ENCODE measurements at regions not wholly inside any gene's neighbourhood (a gene's known extent, or its start where the extent isn't known, plus 50 kb on each side); places are given as distances from the start of the nearest gene placed in this dataset.
A peak's percentile ranks its signal among the peaks of the same experiment; 100 is the strongest.

GRCh38 chr6:122297010-122297409, 102.4 kb upstream of the HSF2 start:
- WGBS, 3 donors = 88 to 94% (median 93%) methylated on average over 2 of the region's 2 CpGs

GRCh38 chr6:122302067-122302466, 97.4 kb upstream of the HSF2 start:
- 15 to 61% (median 43%) methylated on average over 2 of the region's 2 CpGs for WGBS, 3 donors
- Histone ChIP-seq H3K4me3 (ENCODE audit: low read depth in 1 of 3, low read length in 3 of 3) (no peak overlapping the region), H3K4me1 (ENCODE audit: control insufficient read depth in 3 of 3, insufficient read depth in 2 of 3, low read depth in 1 of 3, low read length in 2 of 3) (peaks cover 0 to 14% (median 2%) of the 10 kb centered on the region in 3 donors), H3K27ac (ENCODE audit: low read depth in 1 of 3, low read length in 2 of 3) (peak overlapping the region in 1 of 3 donors; percentile 39), H3K36me3 (ENCODE audit: control insufficient read depth in 3 of 3, insufficient read depth in 2 of 3, low read depth in 1 of 3, low read length in 3 of 3) (no peaks in the 10 kb centered on the region), H3K27me3 (ENCODE audit: control insufficient read depth in 3 of 3, insufficient read depth in 3 of 3, low read length in 3 of 3) (no peaks in the 10 kb centered on the region), H3K9me3 (ENCODE audit: control insufficient read depth in 2 of 2, insufficient read depth in 1 of 2, low read depth in 1 of 2, low read length in 1 of 2) (peaks cover 0 to 4% of the 10 kb centered on the region in 2 donors)
- no peak for FAIRE-seq
- DNase-seq = peak; percentile 59 to 60

More at GRCh38 chr6:122297010-122297409, 102.4 kb upstream of the HSF2 start:
- H3K27me3 ChIP-seq (ENCODE audit: control insufficient read depth in 3 of 3, insufficient read depth in 3 of 3, low read length in 3 of 3) = no peaks in the 10 kb centered on the region
- H3K4me3 ChIP-seq (ENCODE audit: low read depth in 1 of 3, low read length in 3 of 3) = no peak overlapping the region
- H3K4me1 ChIP-seq (ENCODE audit: control insufficient read depth in 3 of 3, insufficient read depth in 2 of 3, low read depth in 1 of 3, low read length in 2 of 3) = peaks cover 0 to 3% (median 0%) of the 10 kb centered on the region in 3 donors
- no peak for DNase-seq
- no peak overlapping the region for H3K27ac ChIP-seq (ENCODE audit: low read depth in 1 of 3, low read length in 2 of 3)
- no peaks in the 10 kb centered on the region for H3K9me3 ChIP-seq (ENCODE audit: control insufficient read depth in 2 of 2, insufficient read depth in 1 of 2, low read depth in 1 of 2, low read length in 1 of 2)
- no peaks in the 10 kb centered on the region for H3K36me3 ChIP-seq (ENCODE audit: control insufficient read depth in 3 of 3, insufficient read depth in 2 of 3, low read depth in 1 of 3, low read length in 3 of 3)
- no peak for FAIRE-seq

- Histone ChIP-seq H3K27me3 (ENCODE audit: control insufficient read depth in 3 of 3, insufficient read depth in 3 of 3, low read length in 3 of 3) (no peaks in the 10 kb centered on the region), H3K4me1 (ENCODE audit: control insufficient read depth in 3 of 3, insufficient read depth in 2 of 3, low read depth in 1 of 3, low read length in 2 of 3) (peaks cover 0 to 8% (median 0%) of the 10 kb centered on the region in 3 donors), H3K4me3 (ENCODE audit: low read depth in 1 of 3, low read length in 3 of 3) (no peak overlapping the region), H3K9me3 (ENCODE audit: control insufficient read depth in 2 of 2, insufficient read depth in 1 of 2, low read depth in 1 of 2, low read length in 1 of 2) (peaks cover 0 to 14% of the 10 kb centered on the region in 2 donors), H3K36me3 (ENCODE audit: control insufficient read depth in 3 of 3, insufficient read depth in 2 of 3, low read depth in 1 of 3, low read length in 3 of 3) (no peaks in the 10 kb centered on the region), H3K27ac (ENCODE audit: low read depth in 1 of 3, low read length in 2 of 3) (no peak overlapping the region)
- WGBS, 3 donors = 82 to 84% (median 83%) methylated on average over 3 of the region's 3 CpGs
- FAIRE-seq (no peak), DNase-seq (no peak)
Measured at GRCh38 chr6:122307577-122307976, 91.9 kb upstream of the HSF2 start.

GRCh38 chr6:122308074-122308473, 91.4 kb upstream of the HSF2 start:
- H3K4me3 ChIP-seq (ENCODE audit: low read depth in 1 of 3, low read length in 3 of 3) = no peak overlapping the region
- H3K27me3 ChIP-seq (ENCODE audit: control insufficient read depth in 3 of 3, insufficient read depth in 3 of 3, low read length in 3 of 3) = no peaks in the 10 kb centered on the region
- H3K36me3 ChIP-seq (ENCODE audit: control insufficient read depth in 3 of 3, insufficient read depth in 2 of 3, low read depth in 1 of 3, low read length in 3 of 3) = no peaks in the 10 kb centered on the region
- no peak for FAIRE-seq
- no peak overlapping the region for H3K27ac ChIP-seq (ENCODE audit: low read depth in 1 of 3, low read length in 2 of 3)
- peaks cover 0 to 4% (median 0%) of the 10 kb centered on the region in 3 donors for H3K4me1 ChIP-seq (ENCODE audit: control insufficient read depth in 3 of 3, insufficient read depth in 2 of 3, low read depth in 1 of 3, low read length in 2 of 3)
- peaks cover 0 to 14% of the 10 kb centered on the region in 2 donors for H3K9me3 ChIP-seq (ENCODE audit: control insufficient read depth in 2 of 2, insufficient read depth in 1 of 2, low read depth in 1 of 2, low read length in 1 of 2)
- DNase-seq = no peak
- WGBS, 3 donors = 82 to 93% (median 90%) methylated on average over 4 of the region's 4 CpGs

GRCh38 chr6:122315842-122316241, 83.6 kb upstream of the HSF2 start:
- no peaks in the 10 kb centered on the region for H3K36me3 ChIP-seq (ENCODE audit: control insufficient read depth in 3 of 3, insufficient read depth in 2 of 3, low read depth in 1 of 3, low read length in 3 of 3)
- H3K4me3 ChIP-seq (ENCODE audit: low read depth in 1 of 3, low read length in 3 of 3) = no peak overlapping the region
- no peak for FAIRE-seq
- no peak overlapping the region for H3K27ac ChIP-seq (ENCODE audit: low read depth in 1 of 3, low read length in 2 of 3)
- peaks cover 0 to 2% of the 10 kb centered on the region in 2 donors for H3K9me3 ChIP-seq (ENCODE audit: control insufficient read depth in 2 of 2, insufficient read depth in 1 of 2, low read depth in 1 of 2, low read length in 1 of 2)
- H3K4me1 ChIP-seq (ENCODE audit: control insufficient read depth in 3 of 3, insufficient read depth in 2 of 3, low read depth in 1 of 3, low read length in 2 of 3) = no peaks in the 10 kb centered on the region
- no peak for DNase-seq
- 71 to 79% (median 75%) methylated on average over 1 of the region's 1 CpG for WGBS, 3 donors
- no peaks in the 10 kb centered on the region for H3K27me3 ChIP-seq (ENCODE audit: control insufficient read depth in 3 of 3, insufficient read depth in 3 of 3, low read length in 3 of 3)

GRCh38 chr6:122322824-122323223, 76.6 kb upstream of the HSF2 start:
- H3K27me3 ChIP-seq (ENCODE audit: control insufficient read depth in 3 of 3, insufficient read depth in 3 of 3, low read length in 3 of 3) = no peaks in the 10 kb centered on the region
- peak; percentile 20 to 49 for DNase-seq
- no peak for FAIRE-seq
- no peaks in the 10 kb centered on the region for H3K36me3 ChIP-seq (ENCODE audit: control insufficient read depth in 3 of 3, insufficient read depth in 2 of 3, low read depth in 1 of 3, low read length in 3 of 3)
- peak overlapping the region in 1 of 3 donors; percentile 43 for H3K4me3 ChIP-seq (ENCODE audit: low read depth in 1 of 3, low read length in 3 of 3)
- H3K27ac ChIP-seq (ENCODE audit: low read depth in 1 of 3, low read length in 2 of 3) = no peak overlapping the region
- peaks cover 0 to 3% (median 0%) of the 10 kb centered on the region in 3 donors for H3K4me1 ChIP-seq (ENCODE audit: control insufficient read depth in 3 of 3, insufficient read depth in 2 of 3, low read depth in 1 of 3, low read length in 2 of 3)
- H3K9me3 ChIP-seq (ENCODE audit: control insufficient read depth in 2 of 2, insufficient read depth in 1 of 2, low read depth in 1 of 2, low read length in 1 of 2) = no peaks in the 10 kb centered on the region
- 2 to 14% (median 6%) methylated on average over 3 of the region's 3 CpGs for WGBS, 3 donors

- Histone ChIP-seq H3K4me1 (ENCODE audit: control insufficient read depth in 3 of 3, insufficient read depth in 2 of 3, low read depth in 1 of 3, low read length in 2 of 3) (peaks cover 0 to 3% (median 0%) of the 10 kb centered on the region in 3 donors), H3K27ac (ENCODE audit: low read depth in 1 of 3, low read length in 2 of 3) (no peak overlapping the region), H3K27me3 (ENCODE audit: control insufficient read depth in 3 of 3, insufficient read depth in 3 of 3, low read length in 3 of 3) (no peaks in the 10 kb centered on the region), H3K4me3 (ENCODE audit: low read depth in 1 of 3, low read length in 3 of 3) (no peak overlapping the region), H3K36me3 (ENCODE audit: control insufficient read depth in 3 of 3, insufficient read depth in 2 of 3, low read depth in 1 of 3, low read length in 3 of 3) (no peaks in the 10 kb centered on the region), H3K9me3 (ENCODE audit: control insufficient read depth in 2 of 2, insufficient read depth in 1 of 2, low read depth in 1 of 2, low read length in 1 of 2) (no peaks in the 10 kb centered on the region)
- no peak for DNase-seq
- FAIRE-seq = no peak
- 29 to 67% (median 59%) methylated on average over 2 of the region's 2 CpGs for WGBS, 3 donors
Measured at GRCh38 chr6:122323361-122323760, 76.1 kb upstream of the HSF2 start.

- no peak overlapping the region for H3K27ac ChIP-seq (ENCODE audit: low read depth in 1 of 3, low read length in 2 of 3)
- WGBS, 3 donors = 44 to 52% (median 50%) methylated on average over 1 of the region's 1 CpG
- no peak for FAIRE-seq
- no peaks in the 10 kb centered on the region for H3K9me3 ChIP-seq (ENCODE audit: control insufficient read depth in 2 of 2, insufficient read depth in 1 of 2, low read depth in 1 of 2, low read length in 1 of 2)
- no peak overlapping the region for H3K4me3 ChIP-seq (ENCODE audit: low read depth in 1 of 3, low read length in 3 of 3)
- DNase-seq = no peak
- no peaks in the 10 kb centered on the region for H3K36me3 ChIP-seq (ENCODE audit: control insufficient read depth in 3 of 3, insufficient read depth in 2 of 3, low read depth in 1 of 3, low read length in 3 of 3)
- no peaks in the 10 kb centered on the region for H3K27me3 ChIP-seq (ENCODE audit: control insufficient read depth in 3 of 3, insufficient read depth in 3 of 3, low read length in 3 of 3)
- no peaks in the 10 kb centered on the region for H3K4me1 ChIP-seq (ENCODE audit: control insufficient read depth in 3 of 3, insufficient read depth in 2 of 3, low read depth in 1 of 3, low read length in 2 of 3)
Measured at GRCh38 chr6:122330315-122330714, 69.1 kb upstream of the HSF2 start.

GRCh38 chr6:122337645-122338044, 61.8 kb upstream of the HSF2 start:
- Histone ChIP-seq H3K4me1 (ENCODE audit: control insufficient read depth in 3 of 3, insufficient read depth in 2 of 3, low read depth in 1 of 3, low read length in 2 of 3) (no peaks in the 10 kb centered on the region), H3K36me3 (ENCODE audit: control insufficient read depth in 3 of 3, insufficient read depth in 2 of 3, low read depth in 1 of 3, low read length in 3 of 3) (no peaks in the 10 kb centered on the region), H3K4me3 (ENCODE audit: low read depth in 1 of 3, low read length in 3 of 3) (no peak overlapping the region), H3K27ac (ENCODE audit: low read depth in 1 of 3, low read length in 2 of 3) (no peak overlapping the region), H3K27me3 (ENCODE audit: control insufficient read depth in 3 of 3, insufficient read depth in 3 of 3, low read length in 3 of 3) (no peaks in the 10 kb centered on the region), H3K9me3 (ENCODE audit: control insufficient read depth in 2 of 2, insufficient read depth in 1 of 2, low read depth in 1 of 2, low read length in 1 of 2) (no peaks in the 10 kb centered on the region)
- 60 to 67% (median 66%) methylated on average over 3 of the region's 3 CpGs for WGBS, 3 donors
- FAIRE-seq (no peak), DNase-seq (no peak)

All from small intestine (tissue), 7 donors.